ENCODE measurements at regions not wholly inside any gene's neighbourhood (a gene's known extent, or its start where the extent isn't known, plus 50 kb on each side); places are given as distances from the start of the nearest gene placed in this dataset.

DNA sequence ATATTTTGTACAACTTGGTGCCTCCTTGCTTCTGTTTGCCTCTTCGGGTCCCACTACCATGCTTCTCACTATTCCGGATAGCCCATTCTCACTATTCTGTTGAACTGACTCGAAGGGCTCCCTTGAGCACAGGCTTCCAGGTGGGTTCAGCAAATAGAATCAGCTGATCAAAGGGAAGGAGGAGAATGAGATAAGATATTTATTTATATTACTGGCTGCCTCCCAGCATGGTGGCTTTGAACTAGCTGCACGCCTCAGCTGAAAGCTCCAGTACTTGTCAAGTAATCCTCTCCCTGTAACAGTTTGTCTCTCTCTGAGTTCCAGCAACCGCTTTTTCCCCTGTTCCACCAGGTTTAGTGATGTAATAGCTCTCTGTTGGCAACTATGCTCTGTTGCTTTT lies 187.8 kb upstream of the HNRNPA3 start:
- Mint-ChIP-seq H3K27ac (ENCODE audit: unreplicated experiment) (no peak overlapping the region), H3K4me1 (ENCODE audit: low read depth, unreplicated experiment) (no peaks in the 10 kb centered on the region), H3K36me3 (ENCODE audit: insufficient read depth, unreplicated experiment) (no peaks in the 10 kb centered on the region), H3K9me3 (ENCODE audit: unreplicated experiment) (no peaks in the 10 kb centered on the region), H3K4me3 (ENCODE audit: unreplicated experiment) (no peak overlapping the region), H3K27me3 (ENCODE audit: insufficient read depth, unreplicated experiment) (peaks cover 8% of the 10 kb centered on the region)
- ChIA-PET POLR2A (no interaction called here), CTCF (no interaction called here)
- intact Hi-C loops (cut with micrococcal nuclease; ENCODE audit: unreplicated experiment) = no loop called here
- DNase-seq = no peak
- H3K4me3 ChIP-seq (ENCODE audit: low read depth, low read length) = no peak overlapping the region
- H3K9me3 ChIP-seq = no peaks in the 10 kb centered on the region
- TF ChIP-seq, protein P1, sequence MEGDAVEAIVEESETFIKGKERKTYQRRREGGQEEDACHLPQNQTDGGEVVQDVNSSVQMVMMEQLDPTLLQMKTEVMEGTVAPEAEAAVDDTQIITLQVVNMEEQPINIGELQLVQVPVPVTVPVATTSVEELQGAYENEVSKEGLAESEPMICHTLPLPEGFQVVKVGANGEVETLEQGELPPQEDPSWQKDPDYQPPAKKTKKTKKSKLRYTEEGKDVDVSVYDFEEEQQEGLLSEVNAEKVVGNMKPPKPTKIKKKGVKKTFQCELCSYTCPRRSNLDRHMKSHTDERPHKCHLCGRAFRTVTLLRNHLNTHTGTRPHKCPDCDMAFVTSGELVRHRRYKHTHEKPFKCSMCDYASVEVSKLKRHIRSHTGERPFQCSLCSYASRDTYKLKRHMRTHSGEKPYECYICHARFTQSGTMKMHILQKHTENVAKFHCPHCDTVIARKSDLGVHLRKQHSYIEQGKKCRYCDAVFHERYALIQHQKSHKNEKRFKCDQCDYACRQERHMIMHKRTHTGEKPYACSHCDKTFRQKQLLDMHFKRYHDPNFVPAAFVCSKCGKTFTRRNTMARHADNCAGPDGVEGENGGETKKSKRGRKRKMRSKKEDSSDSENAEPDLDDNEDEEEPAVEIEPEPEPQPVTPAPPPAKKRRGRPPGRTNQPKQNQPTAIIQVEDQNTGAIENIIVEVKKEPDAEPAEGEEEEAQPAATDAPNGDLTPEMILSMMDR (IDR thresholded peaks at IDR 0.05; ENCODE audit: insufficient read depth in 1 of 2, low read depth in 1 of 2, low read length in 1 of 2, severe bottlenecking in 1 of 2, unreplicated experiment in 1 of 2) = no peak
- no TSS peak for BruUV-seq (replicated peaks)
- H3K4me1 ChIP-seq = no peaks in the 10 kb centered on the region
- no peaks in the 10 kb centered on the region for H3K36me3 ChIP-seq (ENCODE audit: control insufficient read depth, insufficient read depth, low read length)
- H3K27me3 ChIP-seq (replicated peaks; ENCODE audit: control insufficient read depth, insufficient read depth, low read length) = peaks cover 1% of the 10 kb centered on the region; the same call in 1 of the 2 replicates

DNA sequence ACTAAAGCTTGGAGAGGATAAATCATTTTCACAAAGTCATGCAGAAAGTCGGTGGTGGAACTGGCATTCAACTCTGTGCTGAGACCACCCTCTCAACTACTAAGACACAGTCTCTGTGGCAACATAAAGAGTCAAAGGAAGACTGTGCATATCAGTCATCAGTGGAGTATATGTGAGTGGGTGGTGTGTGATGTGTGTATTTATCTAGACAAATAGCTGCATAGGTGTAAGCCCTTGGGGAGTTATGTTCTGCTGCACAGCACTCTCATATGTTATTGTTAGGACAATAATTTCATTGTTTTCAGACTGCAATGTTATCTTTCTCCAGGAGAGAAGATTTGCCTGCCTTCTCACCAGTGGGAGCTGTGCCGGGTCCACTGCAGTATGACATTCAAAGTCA lies 186.3 kb upstream of the HNRNPA3 start:
- no peaks in the 10 kb centered on the region for H3K9me3 ChIP-seq
- H3K9me3 Mint-ChIP-seq (ENCODE audit: unreplicated experiment) = no peaks in the 10 kb centered on the region
- H3K4me3 Mint-ChIP-seq (ENCODE audit: unreplicated experiment) = no peak overlapping the region
- H3K4me3 ChIP-seq (ENCODE audit: low read depth, low read length) = no peak overlapping the region
- peaks cover 1% of the 10 kb centered on the region; the same call in 1 of the 2 replicates for H3K27me3 ChIP-seq (replicated peaks; ENCODE audit: control insufficient read depth, insufficient read depth, low read length)
- intact Hi-C loops (cut with micrococcal nuclease; ENCODE audit: unreplicated experiment) = no loop called here
- no peak overlapping the region for H3K27ac Mint-ChIP-seq (ENCODE audit: unreplicated experiment)
- no TSS peak for BruUV-seq (replicated peaks)
- no peaks in the 10 kb centered on the region for H3K4me1 ChIP-seq
- no peak for DNase-seq
- ChIA-PET CTCF (no interaction called here), POLR2A (no interaction called here)
- peaks cover 6% of the 10 kb centered on the region for H3K27me3 Mint-ChIP-seq (ENCODE audit: insufficient read depth, unreplicated experiment)
- TF ChIP-seq, protein P1 (IDR thresholded peaks at IDR 0.05; ENCODE audit: insufficient read depth in 1 of 2, low read depth in 1 of 2, low read length in 1 of 2, severe bottlenecking in 1 of 2, unreplicated experiment in 1 of 2) = no peak
- H3K4me1 Mint-ChIP-seq (ENCODE audit: low read depth, unreplicated experiment) = no peaks in the 10 kb centered on the region
- H3K36me3 ChIP-seq (ENCODE audit: control insufficient read depth, insufficient read depth, low read length) = no peaks in the 10 kb centered on the region
- no peaks in the 10 kb centered on the region for H3K36me3 Mint-ChIP-seq (ENCODE audit: insufficient read depth, unreplicated experiment)

DNA sequence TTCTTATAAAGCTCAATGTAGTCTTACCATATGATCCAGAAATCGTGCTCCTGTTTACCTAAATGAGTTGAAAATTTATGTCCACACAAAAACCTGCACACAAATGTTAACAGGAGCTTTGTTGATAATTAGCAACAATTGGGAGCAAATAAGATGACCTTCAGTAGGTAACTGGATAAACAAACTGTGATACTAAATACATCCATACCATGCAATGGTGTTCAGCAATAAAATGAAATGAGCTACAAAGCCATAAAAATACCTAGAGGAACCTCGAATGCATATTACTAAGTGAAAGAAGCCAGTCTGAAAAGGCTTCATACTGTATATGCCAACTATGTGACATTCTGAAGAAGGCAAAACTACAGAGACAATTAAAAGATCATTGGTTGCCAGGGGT lies 185.6 kb upstream of the HNRNPA3 start:
- no peak overlapping the region for H3K4me3 Mint-ChIP-seq (ENCODE audit: unreplicated experiment)
- no peak for DNase-seq
- intact Hi-C loops (cut with micrococcal nuclease; ENCODE audit: unreplicated experiment) = no loop called here
- Histone ChIP-seq H3K9me3 (no peaks in the 10 kb centered on the region), H3K36me3 (ENCODE audit: control insufficient read depth, insufficient read depth, low read length) (no peaks in the 10 kb centered on the region), H3K4me1 (no peaks in the 10 kb centered on the region), H3K27me3 (replicated peaks; ENCODE audit: control insufficient read depth, insufficient read depth, low read length) (peaks cover 1% of the 10 kb centered on the region; the same call in 1 of the 2 replicates), H3K4me3 (ENCODE audit: low read depth, low read length) (no peak overlapping the region)
- TF ChIP-seq, protein P1 (IDR thresholded peaks at IDR 0.05; ENCODE audit: insufficient read depth in 1 of 2, low read depth in 1 of 2, low read length in 1 of 2, severe bottlenecking in 1 of 2, unreplicated experiment in 1 of 2) = no peak
- peaks cover 9% of the 10 kb centered on the region for H3K27me3 Mint-ChIP-seq (ENCODE audit: insufficient read depth, unreplicated experiment)
- H3K4me1 Mint-ChIP-seq (ENCODE audit: low read depth, unreplicated experiment) = no peaks in the 10 kb centered on the region
- no peaks in the 10 kb centered on the region for H3K36me3 Mint-ChIP-seq (ENCODE audit: insufficient read depth, unreplicated experiment)
- CTCF ChIA-PET = no interaction called here
- no peaks in the 10 kb centered on the region for H3K9me3 Mint-ChIP-seq (ENCODE audit: unreplicated experiment)
- BruUV-seq (replicated peaks) = no TSS peak
- POLR2A ChIA-PET = no interaction called here
- no peak overlapping the region for H3K27ac Mint-ChIP-seq (ENCODE audit: unreplicated experiment)

Data from Caco-2 (cell line).